ENCODE measurements at regions not wholly inside any gene's neighbourhood (a gene's known extent, or its start where the extent isn't known, plus 50 kb on each side); places are given as distances from the start of the nearest gene placed in this dataset.
"Not testable (repeated sequence)": the region's sequence is repeated elsewhere in the genome, so short reads cannot be mapped to it uniquely, and the experiment has no call there.

DNA sequence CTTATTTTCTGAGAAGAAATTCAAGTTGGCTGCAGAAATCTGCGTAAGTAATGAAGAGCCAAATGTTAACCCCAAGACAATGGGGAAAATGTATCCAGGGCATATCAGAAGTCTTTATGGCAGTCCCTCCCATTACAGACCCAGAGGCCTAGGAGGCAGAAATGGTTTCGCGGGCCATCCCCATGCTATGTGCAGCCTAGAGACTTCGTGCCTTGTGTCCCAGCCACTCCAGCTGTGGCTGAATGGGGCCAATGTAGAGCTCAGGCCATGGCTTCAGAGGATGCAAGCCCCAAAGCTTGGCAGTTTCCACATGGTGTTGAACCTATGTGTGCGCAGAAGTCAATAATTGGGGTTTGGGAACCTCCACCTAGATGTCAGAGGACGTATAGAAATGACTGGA lies 131.9 kb downstream of the GPR37 start:
- DNase-seq = no peak

DNA sequence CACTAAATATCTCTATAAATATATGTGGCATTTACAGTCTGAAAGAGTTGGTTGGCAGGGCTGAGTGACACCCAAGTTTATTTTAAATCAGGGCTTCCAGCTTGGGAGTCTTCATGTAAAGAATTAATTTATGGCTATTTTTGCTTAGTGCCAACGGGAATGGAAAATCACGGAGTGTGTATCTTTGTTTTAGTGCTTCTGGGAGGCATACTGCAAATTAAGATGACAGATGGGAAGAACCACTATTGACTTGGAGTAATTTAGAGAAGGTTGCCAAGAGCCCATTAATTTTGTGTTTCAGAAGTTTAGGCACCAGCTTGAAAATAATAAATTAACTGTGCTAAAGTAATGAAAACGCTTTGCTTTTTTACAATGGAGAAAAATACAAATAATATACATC lies 135.2 kb downstream of the GPR37 start:
- no peak for DNase-seq

DNA sequence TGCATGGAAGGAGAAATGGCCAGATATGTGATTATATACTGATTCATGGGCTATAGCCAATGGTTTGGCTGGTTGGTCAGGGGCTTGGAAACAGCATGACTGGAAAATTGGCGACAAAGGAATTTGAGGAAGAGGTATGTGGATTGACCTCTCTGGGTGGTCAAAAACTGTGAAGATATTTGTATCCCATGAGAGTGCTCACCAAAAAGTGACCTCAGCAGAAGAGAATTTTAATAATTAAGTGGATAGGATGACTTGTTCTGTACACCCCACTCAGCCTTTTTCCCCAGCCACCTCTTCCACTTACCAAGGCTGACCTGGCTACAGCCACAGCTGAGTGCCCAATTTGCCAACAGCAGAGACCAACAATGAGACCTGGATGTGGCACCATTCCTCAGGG lies 146.7 kb downstream of the GPR37 start:
- DNase-seq = no peak

DNA sequence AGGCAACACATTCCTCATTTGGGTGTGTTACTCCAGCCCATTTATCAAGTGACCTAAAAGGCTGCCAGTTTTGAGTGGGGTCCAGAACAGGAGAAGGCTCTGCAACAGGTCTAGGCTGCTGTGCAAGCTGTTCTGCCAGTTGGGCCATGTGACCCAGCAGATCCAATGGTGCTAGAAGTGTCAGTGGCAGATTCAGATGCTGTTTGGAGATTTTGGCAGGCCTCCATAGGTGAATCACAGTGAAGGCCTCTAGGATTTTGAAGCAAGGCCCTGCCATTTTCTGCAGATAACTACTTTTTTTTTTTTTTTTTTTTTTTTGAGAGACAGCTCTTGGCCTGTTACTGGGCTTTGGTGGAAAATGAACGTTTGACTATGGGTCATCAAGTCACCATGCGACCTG lies 147.5 kb downstream of the GPR37 start:
- DNase-seq = not testable (repeated sequence)

DNA sequence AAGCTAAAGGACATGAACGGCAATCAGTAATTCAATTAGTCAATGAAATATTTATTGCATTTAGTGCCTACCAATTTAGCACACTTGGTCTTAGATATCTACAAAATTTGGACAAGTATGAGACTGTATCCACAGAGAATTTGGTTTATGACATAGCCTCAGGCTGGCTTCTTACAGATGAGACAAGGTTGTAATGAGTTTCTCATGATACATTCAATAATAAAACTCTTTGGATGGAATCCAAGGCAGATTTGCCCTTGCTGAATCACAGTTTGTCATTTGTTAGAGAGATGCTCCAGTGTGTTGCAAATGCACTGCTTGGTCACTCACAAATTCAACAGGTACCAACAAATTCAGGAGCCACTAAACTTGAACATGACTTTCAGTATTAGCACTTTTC lies 162.5 kb downstream of the GPR37 start:
- DNase-seq = no peak

DNA sequence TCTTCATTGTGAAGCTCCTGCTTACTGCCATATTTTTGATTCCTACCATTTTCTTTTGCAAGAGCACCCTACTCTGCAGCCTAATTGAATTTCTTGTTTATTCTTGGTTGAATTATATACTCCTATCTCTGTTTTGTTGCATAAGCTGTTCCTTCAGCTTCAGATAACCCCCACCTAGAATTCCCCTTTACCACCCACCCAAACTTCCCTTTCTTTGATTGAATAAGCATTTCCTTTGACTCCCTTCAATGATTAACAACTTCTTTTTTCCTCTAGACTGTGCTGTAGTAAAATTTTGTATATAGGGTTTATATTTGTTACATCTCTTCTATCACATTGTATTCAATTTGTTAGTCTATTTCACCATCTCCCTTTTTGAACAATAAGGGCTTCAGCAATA lies 168.1 kb downstream of the GPR37 start:
- DNase-seq = no peak

DNA sequence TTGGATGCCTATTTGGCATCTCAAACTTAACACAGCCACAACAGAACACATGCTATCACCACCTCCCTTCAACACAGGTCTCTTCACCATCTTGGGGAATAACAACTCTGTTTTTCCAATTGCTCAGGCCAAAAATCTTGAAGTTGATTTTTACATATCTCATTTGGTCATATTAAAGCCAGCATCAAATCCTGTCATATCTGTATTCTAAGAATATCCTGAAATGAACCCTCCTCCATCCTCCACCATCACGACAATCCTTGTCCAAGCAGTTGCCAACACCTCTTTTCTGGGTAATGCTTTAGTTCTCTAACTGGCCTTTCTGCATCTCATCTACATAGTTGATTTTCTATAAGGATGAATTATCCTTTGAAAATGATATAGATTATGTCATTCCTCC lies 168.7 kb downstream of the GPR37 start:
- DNase-seq = no peak

DNA sequence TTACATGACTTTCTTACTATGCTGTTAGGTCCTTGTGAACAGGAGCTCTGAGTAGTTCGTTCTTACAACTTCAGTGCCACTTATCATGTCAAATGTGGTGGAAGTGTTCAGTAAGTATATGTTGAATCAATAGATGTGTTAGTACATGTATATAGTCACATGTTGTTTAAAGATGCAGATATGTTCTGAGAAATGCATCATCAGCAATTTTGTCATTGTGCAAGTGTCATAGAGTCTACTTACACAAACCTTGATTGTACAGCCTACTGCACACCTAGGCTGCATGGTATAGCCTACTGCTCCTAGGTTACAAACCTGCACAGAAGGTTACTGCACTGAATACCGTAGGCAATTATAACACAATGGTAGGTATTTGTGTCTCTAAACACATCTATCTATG lies 174.8 kb downstream of the GPR37 start:
- no peak for DNase-seq

DNA sequence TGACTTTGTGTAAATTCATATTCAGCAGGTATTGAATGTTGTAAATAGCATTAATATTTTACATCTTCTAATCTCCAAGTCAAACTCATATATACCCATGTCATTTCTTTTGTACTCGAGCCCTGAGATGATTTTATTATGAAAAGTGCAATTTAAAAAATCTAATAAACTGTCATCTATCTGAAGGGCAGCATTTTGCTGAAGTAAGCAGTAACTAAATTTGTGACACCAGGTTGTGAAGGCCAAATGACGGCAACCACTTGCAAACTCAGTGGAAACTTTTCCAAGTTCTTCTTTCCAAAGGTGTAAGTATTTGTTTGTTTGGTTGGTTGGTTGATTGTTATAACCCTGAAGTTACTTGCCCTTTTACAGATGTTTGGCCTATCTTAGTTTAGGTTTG lies 188.3 kb downstream of the GPR37 start:
- no peak for DNase-seq

GRCh38 chr7:124575176-124575575 lies 190.4 kb downstream of the GPR37 start:
- DNase-seq = no peak

- no peak for DNase-seq
Measured at GRCh38 chr7:124570558-124570957, 195.0 kb downstream of the GPR37 start.

DNA sequence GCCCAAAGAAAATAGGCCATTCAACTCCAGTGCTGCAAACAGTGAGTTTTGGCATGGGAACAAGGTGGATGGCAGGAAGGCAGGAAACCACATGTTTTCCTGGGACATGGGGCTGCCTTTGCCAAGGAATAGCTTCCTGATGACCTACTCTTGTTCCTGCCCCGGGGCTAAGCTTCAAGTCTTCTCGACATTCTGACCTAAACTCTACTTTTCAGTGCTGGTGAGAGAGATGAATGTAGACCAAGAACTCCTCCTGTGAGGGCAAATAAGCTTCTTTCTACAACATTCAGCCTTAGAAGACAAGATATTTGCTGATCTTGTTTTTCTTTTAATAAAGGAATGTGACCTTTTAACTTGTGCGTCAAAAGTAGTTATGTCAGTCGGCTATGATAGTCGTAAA lies 199.0 kb downstream of the GPR37 start:
- DNase-seq = no peak

GRCh38 chr7:124557587-124557986 lies 208.0 kb downstream of the GPR37 start:
- DNase-seq = no peak

- no peak for DNase-seq
Measured at GRCh38 chr7:124557101-124557500, 208.5 kb downstream of the GPR37 start.

DNA sequence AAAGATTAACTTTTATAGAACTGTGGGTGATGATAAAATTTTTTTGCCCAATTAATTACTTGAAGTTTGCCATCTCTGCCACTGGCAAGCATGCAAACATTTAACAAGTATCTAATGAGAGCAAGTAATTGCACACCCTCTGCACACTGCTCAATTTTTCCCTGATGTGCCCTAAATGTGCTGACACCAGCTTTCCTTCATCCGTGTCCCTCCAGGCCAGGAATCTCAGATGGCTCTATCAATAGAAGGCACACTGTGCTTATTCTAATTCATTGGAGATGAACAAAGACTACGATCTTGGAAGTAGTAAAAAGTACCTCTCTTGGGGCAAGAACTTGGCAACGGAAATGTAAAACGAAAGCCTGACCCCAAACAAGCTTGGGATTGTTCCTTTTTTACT lies 212.1 kb downstream of the GPR37 start:
- no peak for DNase-seq

- DNase-seq = no peak
Measured at GRCh38 chr7:124552217-124552616, 213.4 kb downstream of the GPR37 start.

DNA sequence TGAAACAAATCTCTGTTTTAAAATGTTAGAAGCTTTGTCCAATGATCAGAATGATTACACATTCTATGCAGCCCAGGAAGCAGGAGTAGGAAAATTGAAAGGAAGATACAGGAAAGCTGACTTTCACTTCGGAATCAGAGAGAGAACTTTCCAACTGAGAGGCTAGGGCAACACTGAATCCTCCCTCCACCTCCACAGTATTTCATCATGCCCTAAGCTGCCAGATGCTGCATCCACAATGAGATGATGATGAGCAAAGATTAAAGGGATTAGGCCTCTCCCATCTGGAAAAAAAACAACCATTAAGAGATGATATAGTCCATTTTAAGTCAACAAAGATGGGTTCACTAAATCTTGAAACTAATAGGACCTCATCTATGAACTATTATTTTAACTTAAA lies 215.6 kb downstream of the GPR37 start:
- no peak for DNase-seq

DNA sequence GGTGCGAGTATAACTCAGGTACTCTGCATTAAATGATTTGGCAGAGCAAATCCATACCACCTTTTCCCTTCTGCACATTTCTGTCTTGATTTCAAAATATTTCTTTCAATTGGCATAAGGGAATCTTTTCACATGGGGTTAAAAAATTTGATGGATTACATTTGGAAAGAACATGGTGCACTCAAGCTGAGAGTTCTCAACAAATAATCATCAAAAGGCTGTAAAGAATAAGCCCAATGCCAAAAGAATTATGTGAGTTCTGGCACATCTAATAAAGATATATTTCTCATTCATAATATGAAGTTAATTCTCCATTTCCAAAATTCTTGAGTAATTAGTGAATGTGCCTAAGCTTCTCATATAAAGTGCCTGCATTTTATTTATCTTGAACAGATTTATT lies 223.1 kb downstream of the GPR37 start:
- DNase-seq = no peak

- no peak for DNase-seq
Measured at GRCh38 chr7:124536156-124536762, 229.3 kb downstream of the GPR37 start.

GRCh38 chr7:124532166-124532565 lies 233.4 kb downstream of the GPR37 start:
- no peak for DNase-seq

DNA sequence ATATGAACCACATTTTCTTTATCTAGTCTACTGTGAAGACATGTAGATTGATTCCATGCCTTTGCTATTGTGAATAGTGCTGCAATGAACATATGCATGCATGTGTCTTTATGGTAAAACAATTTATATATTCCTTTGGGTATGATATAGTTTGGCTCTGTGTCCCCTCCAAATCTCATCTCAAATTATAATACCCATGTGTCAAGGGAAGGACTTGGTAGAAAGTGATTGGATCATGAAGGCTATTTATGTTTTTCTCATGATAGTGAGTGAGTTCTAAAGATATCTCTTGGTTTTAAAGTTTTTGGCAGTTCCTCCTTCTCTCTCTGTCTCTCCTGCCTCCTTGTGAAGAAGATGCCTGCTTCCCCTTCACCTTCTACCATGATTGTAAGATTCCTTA lies 248.7 kb downstream of the GPR37 start:
- DNase-seq = no peak

DNA sequence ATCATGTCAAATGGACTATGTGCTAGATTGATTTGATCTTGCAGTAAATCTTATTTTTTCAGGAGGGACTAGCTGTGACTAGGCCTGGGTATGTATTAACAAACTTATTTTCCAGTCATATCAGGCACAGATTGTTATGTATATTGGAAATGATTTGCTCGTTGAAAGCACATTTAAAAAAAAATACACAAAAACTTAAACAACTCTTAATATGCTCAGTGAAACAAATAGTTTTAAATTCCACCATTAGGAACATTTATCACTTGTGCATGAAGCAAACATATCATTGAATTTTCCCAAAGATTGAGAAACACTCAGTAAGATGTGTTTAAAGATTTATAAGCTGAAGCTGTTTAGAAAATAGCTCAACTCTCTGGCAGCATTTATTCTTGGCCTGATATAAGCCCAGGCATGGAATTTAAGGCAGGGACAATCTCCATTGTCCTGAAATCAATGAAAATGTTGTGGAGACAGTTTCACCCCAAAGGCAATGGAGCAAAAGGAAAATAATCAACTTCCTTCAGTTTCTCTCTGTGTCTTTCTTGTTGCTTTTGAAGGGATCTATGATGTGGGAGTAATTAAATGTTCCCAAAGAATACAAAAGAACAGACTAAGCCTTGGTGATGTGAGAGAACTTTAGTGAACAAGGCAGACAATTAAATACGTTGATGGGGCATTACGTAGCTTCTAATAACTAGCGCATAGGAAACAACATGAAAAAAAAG lies 250.3 kb downstream of the GPR37 start:
- DNase-seq = no peak

- DNase-seq = no peak
Measured at GRCh38 chr7:124514471-124514870, 251.1 kb downstream of the GPR37 start.

GRCh38 chr7:124497176-124497575 lies 268.4 kb downstream of the GPR37 start:
- DNase-seq = no peak

- no peak for DNase-seq
Measured at GRCh38 chr7:124489925-124490324, 275.7 kb downstream of the GPR37 start.
